SU-DHL-6 (cell line): ENCODE measurements at regions not wholly inside any gene's neighbourhood (a gene's known extent, or its start where the extent isn't known, plus 50 kb on each side); places are given as distances from the start of the nearest gene placed in this dataset.

Experiments
- H2AFZ ChIP-seq: fragments of 200-600 bp; sonication (generic); 2 replicates; pipeline ENCODE4 v1.6.1; 2014; ENCODE audit warnings: low read depth, mild to moderate bottlenecking, moderate library complexity, mixed read lengths, antibody characterized with exemption, low read length; ENCODE audit not compliant: severe bottlenecking
- H3F3A ChIP-seq: fragments of 200-600 bp; shearing (Covaris generic); 2 replicates; pipeline ENCODE4 v1.6.0; 2016; ENCODE audit warnings: antibody characterized with exemption, mild to moderate bottlenecking; ENCODE audit not compliant: insufficient read depth
- H3K27ac ChIP-seq: fragments of 200-600 bp; sonication (generic); 2 replicates; pipeline ENCODE4 v1.5.1; 2016; ENCODE audit warnings: low read depth, mild to moderate bottlenecking, low read length, moderate library complexity, mixed read lengths
- H3K27me3 ChIP-seq: fragments of 200-600 bp; sonication (generic), shearing (Covaris generic); 2 replicates; pipeline ENCODE4 v1.6.0; 2014; ENCODE audit warnings: mild to moderate bottlenecking, low read length
- H3K36me3 ChIP-seq: fragments of 200-600 bp; sonication (generic); 2 replicates; pipeline ENCODE4 v1.6.1; 2014; ENCODE audit warnings: mild to moderate bottlenecking, low read length, mixed read lengths
- H3K4me2 ChIP-seq: fragments of 300-600, 200-600 bp; shearing (Covaris generic), sonication (generic); 2 replicates; pipeline ENCODE4 v1.6.0; 2014; ENCODE audit warnings: low read length, low read depth, mild to moderate bottlenecking; ENCODE audit not compliant: poor library complexity, severe bottlenecking
- H3K4me3 ChIP-seq: fragments of 200-600 bp; sonication (generic); 2 replicates; pipeline ENCODE4 v1.5.1; 2014; ENCODE audit warnings: antibody characterized with exemption, low read length, mild to moderate bottlenecking, mixed read lengths; ENCODE audit not compliant: insufficient read depth, poor library complexity, severe bottlenecking
- H3K79me2 ChIP-seq: fragments of 200-600 bp; sonication (generic); 2 replicates; pipeline ENCODE4 v1.6.1; 2014; ENCODE audit warnings: mild to moderate bottlenecking, low read length, moderate library complexity; ENCODE audit not compliant: insufficient read depth
- H3K9ac ChIP-seq: fragments of 200-600 bp; sonication (generic); 2 replicates; pipeline ENCODE4 v1.7.0; 2014; ENCODE audit warnings: mild to moderate bottlenecking, low read length
- H3K9me2 ChIP-seq: fragments of 200-600 bp; sonication (generic); replicated peaks from 2 replicates; pipeline ENCODE4 v1.6.1; 2014; ENCODE audit warnings: low read length; ENCODE audit not compliant: insufficient read depth
- H3K9me3 ChIP-seq: fragments of 200-600 bp; sonication (generic); 2 replicates; pipeline ENCODE4 v1.6.1; 2014; ENCODE audit warnings: low read length, mixed read lengths; ENCODE audit not compliant: insufficient read depth
- H4K20me1 ChIP-seq: fragments of 200-600 bp; sonication (generic); 2 replicates; pipeline ENCODE4 v1.6.1; 2014; ENCODE audit warnings: low read depth, mild to moderate bottlenecking, antibody characterized with exemption, low read length, moderate library complexity, mixed read lengths
- CTCF ChIP-seq: fragments of 200-600 bp; sonication (generic); IDR thresholded peaks from one replicate; pipeline ENCODE4 v1.5.1; 2017; ENCODE audit warnings: antibody characterized with exemption, mild to moderate bottlenecking, low read length, moderate library complexity; ENCODE audit not compliant: insufficient read depth, poor library complexity, severe bottlenecking
- EZH2phosphoT487 ChIP-seq: fragments of 200-600 bp; sonication (generic), shearing (Covaris generic); conservative IDR thresholded peaks from 2 replicates; pipeline ENCODE4 v1.6.1; 2018; ENCODE audit warnings: mild to moderate bottlenecking, antibody characterized with exemption, low read length, moderate library complexity, mixed read lengths

- no peak overlapping the region for H3K9ac ChIP-seq
- H3K36me3 ChIP-seq = no peaks in the 10 kb centered on the region
- no peak overlapping the region for H2AFZ ChIP-seq
- TF ChIP-seq EZH2phosphoT487 (no peak), CTCF (no peak)
- no peaks in the 10 kb centered on the region for H3K79me2 ChIP-seq
- no peak overlapping the region for H3K4me3 ChIP-seq
- H4K20me1 ChIP-seq = no peaks in the 10 kb centered on the region
- no peak overlapping the region for H3K27ac ChIP-seq
- no peaks in the 10 kb centered on the region for H3K9me3 ChIP-seq
- no peaks in the 10 kb centered on the region for H3F3A ChIP-seq
- H3K27me3 ChIP-seq = no peaks in the 10 kb centered on the region
- no peak overlapping the region for H3K4me2 ChIP-seq
- no peaks in the 10 kb centered on the region for H3K9me2 ChIP-seq
These were observed 126.0 kb upstream of the CADM1 start for GRCh38 chr11:115630214-115630613.

- Histone ChIP-seq H3F3A (no peaks in the 10 kb centered on the region), H3K9me3 (no peaks in the 10 kb centered on the region), H3K36me3 (no peaks in the 10 kb centered on the region), H3K79me2 (no peaks in the 10 kb centered on the region), H3K9ac (no peak overlapping the region), H3K9me2 (no peaks in the 10 kb centered on the region), H3K27ac (no peak overlapping the region), H3K4me3 (no peak overlapping the region), H4K20me1 (no peaks in the 10 kb centered on the region), H3K27me3 (no peaks in the 10 kb centered on the region), H2AFZ (no peak overlapping the region), H3K4me2 (no peak overlapping the region)
- no peak for TF ChIP-seq EZH2phosphoT487
- TF ChIP-seq CTCF = no peak
These were observed 125.3 kb upstream of the CADM1 start for GRCh38 chr11:115629456-115630015.

DNA sequence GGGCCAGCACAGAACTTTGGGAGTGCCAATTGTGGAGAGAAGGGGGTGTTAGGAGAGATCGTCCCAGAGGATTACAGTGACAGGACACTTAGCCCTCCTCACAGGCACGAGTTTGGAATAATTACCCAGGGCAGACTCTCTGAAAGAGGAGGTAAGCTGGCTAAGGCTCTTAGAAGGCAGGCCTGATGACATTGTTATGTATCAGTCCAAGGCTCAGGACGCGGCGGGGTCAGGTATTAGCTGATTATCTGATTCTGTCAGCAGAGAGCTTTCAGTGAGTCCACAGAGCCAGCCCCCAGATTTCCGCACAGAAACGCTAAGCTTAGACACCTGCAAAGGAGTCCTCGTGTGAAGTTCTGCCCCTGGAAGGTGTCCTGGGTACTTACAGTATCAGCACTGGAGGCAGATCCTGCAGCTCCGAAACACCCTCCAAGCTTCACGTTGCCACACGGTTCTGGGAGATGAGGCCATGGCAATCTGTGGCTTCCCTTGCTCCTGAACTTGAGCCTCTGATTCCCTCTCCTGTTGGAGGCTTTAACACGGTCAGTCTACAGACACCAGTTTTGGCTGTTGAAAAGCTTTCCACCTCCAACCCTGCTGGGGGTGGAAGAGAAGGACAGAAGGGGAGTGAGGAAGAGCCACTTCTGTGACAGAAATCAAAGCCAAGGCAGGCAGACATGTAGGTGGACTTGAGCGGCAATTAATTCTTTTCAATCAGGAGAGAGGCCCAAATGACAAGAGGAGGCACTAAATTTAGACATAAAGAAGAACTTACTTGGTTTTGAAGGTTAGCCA is 123.6 kb upstream of the CADM1 start:
- Histone ChIP-seq H2AFZ (no peak overlapping the region), H3K9me2 (no peaks in the 10 kb centered on the region), H3K27me3 (no peaks in the 10 kb centered on the region), H3K36me3 (no peaks in the 10 kb centered on the region), H3K27ac (no peak overlapping the region), H3K9ac (no peak overlapping the region), H3K4me2 (no peak overlapping the region), H3F3A (no peaks in the 10 kb centered on the region), H4K20me1 (no peaks in the 10 kb centered on the region), H3K4me3 (no peak overlapping the region), H3K9me3 (no peaks in the 10 kb centered on the region), H3K79me2 (no peaks in the 10 kb centered on the region)
- TF ChIP-seq CTCF (no peak), EZH2phosphoT487 (no peak)
